Skeletal muscle satellite cell (primary cell): ENCODE measurements at regions not wholly inside any gene's neighbourhood (a gene's known extent, or its start where the extent isn't known, plus 50 kb on each side); places are given as distances from the start of the nearest gene placed in this dataset.
"Not testable (repeated sequence)": the region's sequence is repeated elsewhere in the genome, so short reads cannot be mapped to it uniquely, and the experiment has no call there.

ENCODE experiments used
- H3K27me3 ChIP-seq: 2 replicates; pipeline ENCODE4 v1.7.0; 2013; ENCODE audit warnings: low read length; ENCODE audit not compliant: control insufficient read depth, insufficient read depth
- H3K36me3 ChIP-seq: 2 replicates; pipeline ENCODE4 v1.7.0; 2013; ENCODE audit warnings: mild to moderate bottlenecking, control low read depth, low read length; ENCODE audit not compliant: insufficient read depth
- H3K4me1 ChIP-seq: 2 replicates; pipeline ENCODE4 v1.7.0; 2013; ENCODE audit warnings: low read length; ENCODE audit not compliant: control insufficient read depth, insufficient read depth
- H3K4me2 ChIP-seq: 2 replicates; pipeline ENCODE4 v1.7.0; 2013; ENCODE audit warnings: mild to moderate bottlenecking, low read length
- H3K4me3 ChIP-seq: 2 replicates; pipeline ENCODE4 v1.7.0; 2013; ENCODE audit warnings: low read length
- H3K9ac ChIP-seq: 2 replicates; pipeline ENCODE4 v1.7.0; 2013; ENCODE audit warnings: mild to moderate bottlenecking, low read depth, low read length, moderate library complexity
- H3K9me3 ChIP-seq: replicated peaks from 2 replicates; pipeline ENCODE4 v1.7.0; 2013; ENCODE audit warnings: mild to moderate bottlenecking, control low read depth, low read length

DNA sequence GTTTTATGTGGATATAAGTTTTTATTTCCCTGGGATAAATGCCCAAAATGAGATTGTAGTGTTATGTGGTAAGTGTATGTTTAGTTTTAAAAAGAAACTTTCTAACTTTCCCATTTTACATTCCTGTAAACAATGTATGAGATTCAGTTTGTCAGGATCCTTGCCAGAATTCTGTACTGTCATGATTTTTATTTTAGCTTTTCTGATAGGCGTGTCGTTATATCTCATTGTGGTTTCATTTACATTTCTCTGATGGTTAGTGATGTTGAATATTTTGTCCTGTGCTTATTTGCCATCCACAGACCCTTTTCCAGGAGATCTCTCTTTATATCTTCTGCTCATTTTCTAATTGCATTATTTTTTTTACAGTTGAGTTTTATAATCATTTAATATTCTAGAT lies 245.6 kb upstream of the CDH2 start:
- Histone ChIP-seq H3K4me3 (no peak overlapping the region), H3K9me3 (no peaks in the 10 kb centered on the region), H3K27me3 (no peaks in the 10 kb centered on the region), H3K4me2 (no peak overlapping the region), H3K9ac (no peak overlapping the region), H3K36me3 (no peaks in the 10 kb centered on the region), H3K4me1 (no peaks in the 10 kb centered on the region)

DNA sequence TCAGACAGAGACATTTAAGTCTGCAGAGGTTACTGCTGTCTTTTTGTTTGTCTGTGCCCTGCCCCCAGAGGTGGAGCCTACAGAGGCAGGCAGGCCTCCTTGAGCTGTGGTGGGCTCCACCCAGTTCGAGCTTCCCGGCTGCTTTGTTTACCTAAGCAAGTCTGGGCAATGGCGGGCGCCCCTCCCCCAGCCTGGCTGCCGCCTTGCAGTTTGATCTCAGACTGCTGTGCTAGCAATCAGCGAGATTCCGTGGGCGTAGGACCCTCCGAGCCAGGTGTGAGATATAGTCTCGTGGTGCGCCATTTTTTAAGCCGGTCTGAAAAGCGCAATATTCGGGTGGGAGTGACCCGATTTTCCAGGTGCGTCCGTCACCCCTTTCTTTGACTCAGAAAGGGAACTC lies 245.0 kb upstream of the CDH2 start:
- not testable (repeated sequence) for H3K4me2 ChIP-seq, H3K27me3 ChIP-seq, H3K9ac ChIP-seq, H3K4me3 ChIP-seq, H3K9me3 ChIP-seq, H3K36me3 ChIP-seq, H3K4me1 ChIP-seq

DNA sequence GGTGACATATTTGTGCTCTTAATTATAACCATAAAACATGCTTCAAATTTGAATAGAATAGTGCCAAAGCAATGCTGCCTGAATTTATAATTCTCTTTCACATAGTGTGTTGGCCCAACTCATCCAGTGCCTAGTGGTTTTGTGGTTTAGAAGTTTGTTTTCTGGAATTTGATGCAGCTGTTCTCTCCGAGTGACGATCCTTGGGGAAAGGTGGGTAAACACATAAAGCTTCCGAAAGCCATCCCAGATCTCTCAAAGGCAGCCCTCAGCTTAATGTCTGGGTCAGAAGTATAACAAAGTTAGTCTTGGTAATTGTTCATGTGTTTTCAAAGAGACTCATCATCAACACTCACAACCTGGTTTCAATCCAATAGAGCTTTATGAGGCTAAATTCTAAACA lies 235.6 kb upstream of the CDH2 start:
- H3K36me3 ChIP-seq, result no peaks in the 10 kb centered on the region
- H3K9me3 ChIP-seq, result no peaks in the 10 kb centered on the region
- H3K4me1 ChIP-seq, result peaks cover 15% of the 10 kb centered on the region
- H3K4me2 ChIP-seq, result no peak overlapping the region
- H3K9ac ChIP-seq, result peak overlapping the region; percentile 33
- no peaks in the 10 kb centered on the region for H3K27me3 ChIP-seq
- H3K4me3 ChIP-seq, result peak overlapping the region; percentile 9

DNA sequence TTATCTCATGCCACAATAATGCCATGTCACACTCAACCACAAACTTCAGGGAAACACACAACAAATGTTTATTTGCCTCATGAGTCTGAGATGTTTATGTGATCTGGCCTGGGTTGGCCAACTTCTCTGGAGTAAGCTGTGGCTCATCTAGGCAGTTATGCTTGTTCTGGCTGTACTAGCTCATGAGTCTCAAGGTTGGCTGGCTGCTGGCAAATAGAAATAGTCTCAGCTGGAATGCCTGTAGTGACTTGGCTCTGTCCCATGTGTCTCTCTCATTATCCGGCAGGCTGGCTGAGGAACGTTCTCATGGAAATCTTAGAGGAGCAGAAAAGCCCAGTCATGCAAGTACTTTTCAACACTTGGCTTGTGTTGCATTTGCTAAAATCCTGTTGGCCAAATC lies 234.9 kb upstream of the CDH2 start:
- H3K4me1 ChIP-seq, result peaks cover 15% of the 10 kb centered on the region
- H3K27me3 ChIP-seq, result no peaks in the 10 kb centered on the region
- H3K9me3 ChIP-seq, result no peaks in the 10 kb centered on the region
- H3K4me3 ChIP-seq, result no peak overlapping the region
- peak overlapping the region; percentile 30 for H3K9ac ChIP-seq
- H3K36me3 ChIP-seq, result no peaks in the 10 kb centered on the region
- H3K4me2 ChIP-seq, result no peak overlapping the region

DNA sequence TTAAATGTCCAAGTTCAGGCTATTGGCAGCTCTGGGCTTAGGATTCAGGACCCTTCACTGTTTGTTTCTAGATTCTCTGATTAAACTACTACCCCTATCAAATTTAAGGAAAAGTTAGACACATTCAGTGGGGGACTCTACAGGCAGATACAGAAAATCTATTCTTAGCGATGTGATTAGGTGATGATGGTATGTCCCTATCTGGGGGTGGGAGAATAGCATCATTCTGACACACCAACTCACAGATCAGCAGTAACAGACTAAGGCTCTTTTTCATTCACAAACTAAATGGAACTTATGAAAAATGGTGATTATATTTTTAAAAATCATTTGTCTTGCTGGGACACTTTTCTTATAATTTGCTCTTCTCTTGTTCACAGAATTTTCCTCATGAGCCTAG lies 232.9 kb upstream of the CDH2 start:
- no peak overlapping the region for H3K4me2 ChIP-seq
- H3K9me3 ChIP-seq, result no peaks in the 10 kb centered on the region
- peaks cover 15% of the 10 kb centered on the region for H3K4me1 ChIP-seq
- H3K4me3 ChIP-seq, result no peak overlapping the region
- no peaks in the 10 kb centered on the region for H3K36me3 ChIP-seq
- H3K9ac ChIP-seq, result no peak overlapping the region
- no peaks in the 10 kb centered on the region for H3K27me3 ChIP-seq

DNA sequence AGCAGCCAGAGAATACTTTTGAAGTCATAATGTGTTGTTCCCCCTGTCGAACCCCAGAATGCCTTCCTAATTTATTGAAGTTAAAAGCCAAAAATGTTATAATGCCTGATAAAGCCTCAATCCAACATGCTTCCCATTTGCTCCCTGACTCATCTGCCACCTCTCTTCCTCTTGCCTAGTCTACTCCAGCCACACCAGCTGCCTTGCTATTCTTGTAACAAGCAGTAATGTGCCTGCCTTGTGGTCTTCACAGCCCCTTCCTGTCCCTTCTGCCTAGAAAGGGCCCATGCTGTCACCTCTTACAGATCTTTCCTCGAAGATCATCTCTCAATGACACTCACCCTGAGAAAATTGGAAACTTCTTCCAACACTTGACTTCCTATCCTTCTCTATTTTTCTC lies 231.6 kb upstream of the CDH2 start:
- Histone ChIP-seq H3K9me3 (no peaks in the 10 kb centered on the region), H3K27me3 (no peaks in the 10 kb centered on the region), H3K4me3 (no peak overlapping the region), H3K36me3 (no peaks in the 10 kb centered on the region), H3K4me1 (peaks cover 15% of the 10 kb centered on the region), H3K9ac (no peak overlapping the region), H3K4me2 (no peak overlapping the region)

DNA sequence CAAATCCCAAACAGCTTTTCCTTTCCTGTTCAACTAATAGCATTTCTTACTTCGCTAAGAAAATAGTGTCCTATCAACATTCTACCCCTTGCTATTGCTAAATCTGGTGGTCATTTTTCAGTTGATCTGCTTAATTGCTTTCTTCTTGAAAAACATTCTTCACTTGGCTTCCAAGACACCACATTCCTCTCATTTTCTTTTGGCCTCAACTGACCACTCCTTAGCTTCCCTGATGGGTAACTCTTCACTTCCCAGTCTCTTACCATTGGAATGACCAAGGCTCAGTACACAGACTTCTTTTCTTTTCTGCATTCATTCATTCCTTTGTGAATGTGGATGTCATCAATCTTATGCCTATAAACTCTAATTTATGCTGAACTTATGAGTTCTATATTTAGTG lies 230.8 kb upstream of the CDH2 start:
- no peaks in the 10 kb centered on the region for H3K27me3 ChIP-seq
- H3K4me1 ChIP-seq, result peaks cover 10% of the 10 kb centered on the region
- no peak overlapping the region for H3K9ac ChIP-seq
- H3K4me3 ChIP-seq, result no peak overlapping the region
- H3K9me3 ChIP-seq, result no peaks in the 10 kb centered on the region
- no peaks in the 10 kb centered on the region for H3K36me3 ChIP-seq
- H3K4me2 ChIP-seq, result no peak overlapping the region

DNA sequence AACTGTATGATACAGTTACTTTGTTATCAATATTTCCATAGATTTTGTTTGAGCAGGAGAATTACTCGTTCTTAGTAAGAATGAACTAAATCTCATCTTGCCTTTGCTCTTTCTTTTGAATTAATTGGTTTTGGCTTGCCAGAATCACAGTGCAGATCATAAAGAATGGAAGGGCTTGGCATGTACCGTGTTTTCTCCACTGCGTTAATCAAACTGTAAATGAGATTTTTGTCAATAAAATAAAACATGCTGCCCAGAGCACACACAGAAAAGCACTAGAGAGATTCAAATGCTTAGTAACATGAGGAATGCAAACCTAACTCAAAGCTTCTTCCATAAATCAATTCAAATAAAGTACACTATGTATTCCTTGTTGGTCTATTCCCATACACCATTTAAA lies 229.6 kb upstream of the CDH2 start:
- Histone ChIP-seq H3K36me3 (no peaks in the 10 kb centered on the region), H3K9ac (no peak overlapping the region), H3K4me2 (no peak overlapping the region), H3K27me3 (no peaks in the 10 kb centered on the region), H3K9me3 (no peaks in the 10 kb centered on the region), H3K4me3 (no peak overlapping the region), H3K4me1 (peaks cover 3% of the 10 kb centered on the region)

DNA sequence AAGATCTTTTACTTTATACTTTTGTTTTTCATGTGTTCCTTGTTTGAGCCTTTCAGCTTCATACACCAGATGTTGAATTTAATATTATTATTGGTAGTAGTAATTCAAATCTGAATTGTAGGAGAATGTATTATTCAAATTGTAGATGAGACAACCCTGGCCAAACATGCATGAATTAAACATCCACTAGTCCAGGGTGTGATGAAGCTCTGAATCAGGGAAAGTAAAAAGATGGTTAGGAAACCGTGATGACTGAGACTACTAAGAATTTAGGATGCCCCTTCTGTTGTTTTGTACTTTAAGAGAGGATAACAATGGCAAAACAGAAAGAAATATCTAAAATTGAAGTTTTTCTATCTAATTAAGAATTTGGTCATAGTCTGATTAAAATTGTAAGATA lies 227.8 kb upstream of the CDH2 start:
- H3K27me3 ChIP-seq, result no peaks in the 10 kb centered on the region
- H3K4me1 ChIP-seq, result no peaks in the 10 kb centered on the region
- no peak overlapping the region for H3K9ac ChIP-seq
- H3K4me3 ChIP-seq, result no peak overlapping the region
- H3K9me3 ChIP-seq, result no peaks in the 10 kb centered on the region
- no peak overlapping the region for H3K4me2 ChIP-seq
- H3K36me3 ChIP-seq, result no peaks in the 10 kb centered on the region

DNA sequence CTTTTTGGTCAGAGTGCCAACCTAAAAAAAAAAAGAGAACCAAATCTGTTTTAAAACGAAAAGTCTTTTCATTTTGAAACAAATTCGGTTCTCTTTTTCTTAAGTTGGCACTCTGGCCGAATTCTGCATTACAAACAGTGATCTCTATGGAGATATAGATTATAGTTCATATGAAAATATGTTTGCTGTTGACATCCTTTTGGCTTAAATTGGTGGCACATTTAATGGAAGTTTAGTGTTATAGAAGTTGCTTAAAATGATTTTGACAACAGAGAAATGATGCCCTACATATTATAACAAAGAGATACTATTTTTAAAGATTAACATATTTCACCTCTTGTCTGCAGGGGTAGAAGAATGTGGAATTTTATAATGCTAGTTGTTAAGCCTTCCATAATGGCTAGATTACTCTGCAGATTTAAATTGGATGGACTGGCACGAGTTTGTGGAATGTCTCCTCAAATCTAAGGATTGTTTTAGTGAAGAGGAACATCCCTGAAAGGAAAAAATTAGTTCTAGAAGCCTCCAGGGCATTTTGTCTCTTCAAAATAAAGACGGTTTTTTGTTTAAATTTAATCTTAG lies 222.9 kb upstream of the CDH2 start:
- Histone ChIP-seq H3K27me3 (no peaks in the 10 kb centered on the region), H3K4me3 (no peak overlapping the region), H3K4me2 (no peak overlapping the region), H3K36me3 (no peaks in the 10 kb centered on the region), H3K9ac (no peak overlapping the region), H3K9me3 (no peaks in the 10 kb centered on the region), H3K4me1 (no peaks in the 10 kb centered on the region)

DNA sequence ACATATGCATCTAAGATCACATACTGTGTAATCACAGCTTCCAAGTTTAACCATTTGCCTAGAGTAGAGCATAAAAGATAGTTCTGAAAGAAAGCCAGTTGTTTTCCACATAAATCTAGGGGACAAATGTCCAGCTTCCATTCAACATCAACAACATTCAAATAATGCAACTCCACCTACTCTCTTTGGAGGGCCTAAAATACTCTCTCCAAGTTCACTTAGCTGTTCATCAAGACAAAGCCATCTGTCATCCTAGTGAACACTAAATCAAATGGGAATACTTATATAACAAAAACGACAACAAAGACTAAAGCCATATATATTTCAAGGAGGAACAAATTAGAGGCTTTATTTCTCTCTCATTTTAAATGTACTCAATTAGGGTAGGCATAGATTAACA lies 221.5 kb upstream of the CDH2 start:
- no peaks in the 10 kb centered on the region for H3K36me3 ChIP-seq
- no peak overlapping the region for H3K9ac ChIP-seq
- no peaks in the 10 kb centered on the region for H3K9me3 ChIP-seq
- no peak overlapping the region for H3K4me2 ChIP-seq
- no peaks in the 10 kb centered on the region for H3K27me3 ChIP-seq
- H3K4me1 ChIP-seq, result no peaks in the 10 kb centered on the region
- H3K4me3 ChIP-seq, result no peak overlapping the region

DNA sequence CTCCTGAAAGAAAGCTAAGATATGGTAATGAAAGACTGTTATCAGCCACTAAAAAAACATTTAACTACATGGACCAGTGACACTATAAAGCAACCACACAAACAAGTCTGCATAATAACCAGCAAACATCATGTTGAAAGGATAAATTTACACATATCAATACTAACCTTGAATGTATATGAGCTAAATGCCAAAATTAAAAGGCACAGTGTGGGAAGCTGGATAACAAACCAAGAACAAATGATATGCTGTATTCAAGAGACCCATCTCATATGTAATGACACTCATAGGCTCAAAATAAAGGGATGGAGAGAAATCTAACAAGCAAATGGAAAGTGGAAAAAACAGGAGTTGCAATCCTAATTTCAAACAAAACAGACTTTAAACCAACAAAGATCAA lies 213.1 kb upstream of the CDH2 start:
- no peaks in the 10 kb centered on the region for H3K4me1 ChIP-seq
- H3K4me3 ChIP-seq, result no peak overlapping the region
- H3K9ac ChIP-seq, result no peak overlapping the region
- H3K4me2 ChIP-seq, result no peak overlapping the region
- no peaks in the 10 kb centered on the region for H3K36me3 ChIP-seq
- no peaks in the 10 kb centered on the region for H3K27me3 ChIP-seq
- no peaks in the 10 kb centered on the region for H3K9me3 ChIP-seq
